Astrocyte of the cerebellum (primary cell): ENCODE measurements at regions not wholly inside any gene's neighbourhood (a gene's known extent, or its start where the extent isn't known, plus 50 kb on each side); places are given as distances from the start of the nearest gene placed in this dataset.
"Not testable (repeated sequence)": the region's sequence is repeated elsewhere in the genome, so short reads cannot be mapped to it uniquely, and the experiment has no call there.

Experiments
- DNase-seq: peaks from one replicate; pipeline ENCODE4 v3.0.0-alpha.2; 2011; ENCODE audit warnings: low read depth
- H3K4me3 ChIP-seq: 2 replicates; pipeline ENCODE4 v1.5.1; 2011; ENCODE audit warnings: mild to moderate bottlenecking, low read depth, low read length, moderate library complexity
- CTCF ChIP-seq: IDR thresholded peaks from 2 replicates; pipeline ENCODE4 v1.5.1; 2012; ENCODE audit warnings: low read length, low read depth, moderate library complexity, mild to moderate bottlenecking; ENCODE audit errors: missing control alignments
- in situ Hi-C: cut with HindIII; loops from 2 replicates; pipeline ENCODE4 v1.10.0; 2017; ENCODE audit warnings: low sequenced_read_pairs

DNA sequence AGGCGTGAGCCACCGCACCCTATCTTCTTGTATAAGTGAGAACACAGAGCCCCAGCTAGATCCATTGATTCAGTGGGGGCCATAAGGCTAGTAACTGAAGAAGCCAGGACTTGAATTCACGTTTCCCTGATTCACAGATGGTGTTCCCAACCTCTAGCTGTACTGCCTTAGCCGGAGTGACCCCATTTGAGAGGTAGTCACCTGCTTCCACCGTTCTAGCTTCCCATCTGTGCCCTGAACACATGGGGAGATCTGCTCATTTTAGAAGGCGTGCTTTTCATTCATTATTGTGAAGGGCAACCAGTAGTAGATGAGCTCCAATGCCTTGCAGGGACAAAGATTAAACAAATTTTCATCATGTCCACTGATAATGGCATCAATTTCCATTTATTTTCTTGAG lies 365.7 kb upstream of the TPM1 start:
- in situ Hi-C loops, result no loop called here
- TF ChIP-seq CTCF, result no peak

GRCh38 chr15:62681939-62682896 lies 360.3 kb upstream of the TPM1 start:
- in situ Hi-C loops, result no loop called here
- H3K4me3 ChIP-seq, result no peak overlapping the region
- DNase-seq, result no peak
- no peak for TF ChIP-seq CTCF

More for the DNA sequence above, 365.7 kb upstream of the TPM1 start:
- no peak overlapping the region for H3K4me3 ChIP-seq
- DNase-seq, result no peak

DNA sequence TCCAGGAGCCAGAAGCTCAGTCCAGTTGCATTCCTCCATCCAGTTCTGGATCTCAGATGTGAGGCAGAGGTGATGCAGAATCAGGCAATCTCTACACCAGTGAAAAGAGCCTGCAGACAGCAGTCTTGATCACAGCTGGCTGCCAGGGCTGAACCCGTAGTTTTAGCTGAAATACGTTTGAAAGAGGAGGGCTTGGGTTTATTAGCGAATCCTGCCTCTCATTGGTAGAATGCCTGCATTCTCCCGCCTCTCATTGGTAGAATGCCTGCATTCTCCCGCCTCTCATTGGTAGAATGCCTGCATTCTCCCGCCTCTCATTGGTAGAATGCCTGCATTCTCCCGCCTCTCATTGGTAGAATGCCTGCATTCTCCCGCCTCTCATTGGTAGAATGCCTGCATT lies 359.4 kb upstream of the TPM1 start:
- in situ Hi-C loops, H3K4me3 ChIP-seq, DNase-seq: not testable (repeated sequence)

GRCh38 chr15:62684123-62684808 lies 358.3 kb upstream of the TPM1 start:
- no peak for TF ChIP-seq CTCF
- in situ Hi-C loops, result no loop called here
- no peak overlapping the region for H3K4me3 ChIP-seq
- DNase-seq, result no peak

DNA sequence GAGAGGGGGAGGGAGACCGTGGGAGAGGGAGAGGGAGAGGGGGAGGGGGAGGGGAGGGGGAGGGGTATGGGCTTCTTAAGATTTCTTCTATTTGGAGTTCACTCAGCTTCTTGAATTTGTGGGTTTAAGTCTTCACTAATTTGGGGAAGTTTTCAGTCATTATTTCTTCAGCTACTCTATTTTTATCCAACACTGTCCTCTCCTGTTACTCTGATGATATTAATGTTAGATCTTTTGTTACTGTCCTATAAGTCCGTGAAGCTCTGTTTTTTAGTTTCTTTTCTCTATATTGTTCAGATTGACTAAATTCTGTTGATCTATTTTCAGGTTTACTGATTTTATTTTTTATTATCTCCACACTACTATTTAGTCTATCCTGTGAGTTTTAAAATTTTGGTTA lies 351.5 kb upstream of the TPM1 start:
- DNase-seq, result no peak
- in situ Hi-C loops, result no loop called here
- TF ChIP-seq CTCF, result no peak
- H3K4me3 ChIP-seq, result no peak overlapping the region

DNA sequence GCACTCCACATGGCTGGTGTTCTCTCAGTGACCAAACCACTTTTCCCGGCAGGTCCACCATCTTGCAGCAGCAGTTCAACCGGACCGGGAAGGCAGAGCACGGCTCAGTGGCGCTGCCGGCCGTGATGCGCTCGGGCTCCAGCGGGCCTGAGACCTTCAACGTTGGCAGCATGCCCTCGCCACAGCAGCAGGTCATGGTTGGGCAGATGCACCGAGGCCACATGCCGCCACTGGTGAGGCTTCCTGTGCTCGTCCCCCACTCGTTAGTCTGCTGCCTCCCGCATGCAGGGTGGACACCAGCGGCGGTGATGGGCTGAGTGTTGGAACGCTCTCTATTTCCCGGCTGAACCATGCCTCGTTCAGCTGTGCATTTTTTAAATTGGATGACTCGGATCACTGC lies 344.9 kb upstream of the TPM1 start:
- no peak for TF ChIP-seq CTCF
- H3K4me3 ChIP-seq, result no peak overlapping the region
- in situ Hi-C loops, result no loop called here
- no peak for DNase-seq

- no peak for TF ChIP-seq CTCF
- DNase-seq, result no peak
- H3K4me3 ChIP-seq, result no peak overlapping the region
- in situ Hi-C loops, result no loop called here
Measured at GRCh38 chr15:62698646-62699045, 343.9 kb upstream of the TPM1 start.
